Uterus (tissue), 3 donors: ENCODE measurements at regions not wholly inside any gene's neighbourhood (a gene's known extent, or its start where the extent isn't known, plus 50 kb on each side); places are given as distances from the start of the nearest gene placed in this dataset.
A peak's percentile ranks its signal among the peaks of the same experiment; 100 is the strongest.

ENCODE experiments used
- DNase-seq, 2 donors: peaks; one replicate each; pipeline ENCODE4 v3.0.0-alpha.2; 2019 to 2020
- H3K27ac ChIP-seq, 2 donors: fragments of 200-600 bp; sonication (generic); 1 replicate in 1 of 2; 2 replicates in 1 of 2; pipeline ENCODE4 v1.5.1; 2016 to 2018
- H3K27me3 ChIP-seq, 2 donors: fragments of 200-600 bp; sonication (generic); one replicate each; pipeline ENCODE4 v1.5.1; 2018 to 2019; ENCODE audit warnings: control low read depth in 1 of 2
- H3K36me3 ChIP-seq, 2 donors: fragments of 200-600 bp; sonication (generic); one replicate each; pipeline ENCODE4 v1.5.1; 2019; ENCODE audit warnings: control low read depth in 1 of 2
- H3K4me1 ChIP-seq, 2 donors: fragments of 200-600 bp; sonication (generic); one replicate each; pipeline ENCODE4 v1.5.1; 2018 to 2019; ENCODE audit warnings: control low read depth in 1 of 2
- H3K4me3 ChIP-seq, 2 donors: fragments of 200-600 bp; sonication (generic); 1 replicate in 1 of 2; 2 replicates in 1 of 2; pipeline ENCODE4 v1.5.1; 2018 to 2019; ENCODE audit warnings: mild to moderate bottlenecking in 1 of 2
- H3K9me3 ChIP-seq, 2 donors: fragments of 200-600 bp; sonication (generic); one replicate each; pipeline ENCODE4 v1.5.1; 2019; ENCODE audit warnings: control low read depth in 1 of 2
- POLR2A ChIP-seq, 2 donors: fragments of 450-650 bp; IDR thresholded peaks; one replicate each; pipeline ENCODE4 v1.6.1; 2016; ENCODE audit warnings: antibody characterized with exemption in 2 of 2, mild to moderate bottlenecking in 1 of 2, moderate library complexity in 1 of 2
- intact Hi-C: fragments of 100-400 bp; cut with DNase I; formaldehyde crosslinking; loops from one replicate; pipeline ENCODE4 v1.15.1; 2023; ENCODE audit warnings: low total_unique reads
- TF ChIP-seq, protein P1 (sequence below), 4 experiments: fragments of 200-600 bp in 2 of 4; fragments of 450-650 bp in 2 of 4; sonication (generic) in 2 of 4; IDR thresholded peaks; one replicate each; pipeline ENCODE4 v1.5.1; 2016 to 2019; ENCODE audit warnings: antibody characterized with exemption in 4 of 4, mild to moderate bottlenecking in 2 of 4, moderate library complexity in 1 of 4
- donor health status: DM: yes; HTN: yes; CAD: no.

DNA sequence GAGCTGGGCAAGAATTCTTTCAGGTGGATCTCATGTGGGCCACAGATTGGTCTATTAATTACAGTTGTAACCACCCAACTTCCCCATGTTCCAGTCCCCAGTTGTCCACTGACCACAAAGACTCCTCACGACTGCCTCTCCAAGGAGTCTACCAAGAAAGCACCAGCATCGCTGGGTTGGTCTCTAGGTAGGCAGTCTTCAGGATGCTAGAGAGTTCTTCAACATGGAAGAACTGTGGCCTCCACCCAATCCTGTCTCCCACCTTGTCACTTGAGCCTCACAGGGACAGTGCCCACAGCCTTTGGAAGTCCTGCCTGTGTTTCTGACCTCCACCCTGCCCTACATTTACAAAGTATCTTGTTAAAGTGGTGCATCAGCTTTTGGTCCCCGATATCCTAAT, 184.7 kb upstream of the FN1 start:
- intact Hi-C loops = no loop called here
- Histone ChIP-seq H3K4me1 (no peaks in the 10 kb centered on the region), H3K9me3 (no peaks in the 10 kb centered on the region), H3K36me3 (no peaks in the 10 kb centered on the region), H3K27me3 (no peaks in the 10 kb centered on the region), H3K4me3 (no peak overlapping the region), H3K27ac (no peak overlapping the region)
- no peak for TF ChIP-seq POLR2A (IDR thresholded peaks at IDR 0.05)
- TF ChIP-seq, protein P1, sequence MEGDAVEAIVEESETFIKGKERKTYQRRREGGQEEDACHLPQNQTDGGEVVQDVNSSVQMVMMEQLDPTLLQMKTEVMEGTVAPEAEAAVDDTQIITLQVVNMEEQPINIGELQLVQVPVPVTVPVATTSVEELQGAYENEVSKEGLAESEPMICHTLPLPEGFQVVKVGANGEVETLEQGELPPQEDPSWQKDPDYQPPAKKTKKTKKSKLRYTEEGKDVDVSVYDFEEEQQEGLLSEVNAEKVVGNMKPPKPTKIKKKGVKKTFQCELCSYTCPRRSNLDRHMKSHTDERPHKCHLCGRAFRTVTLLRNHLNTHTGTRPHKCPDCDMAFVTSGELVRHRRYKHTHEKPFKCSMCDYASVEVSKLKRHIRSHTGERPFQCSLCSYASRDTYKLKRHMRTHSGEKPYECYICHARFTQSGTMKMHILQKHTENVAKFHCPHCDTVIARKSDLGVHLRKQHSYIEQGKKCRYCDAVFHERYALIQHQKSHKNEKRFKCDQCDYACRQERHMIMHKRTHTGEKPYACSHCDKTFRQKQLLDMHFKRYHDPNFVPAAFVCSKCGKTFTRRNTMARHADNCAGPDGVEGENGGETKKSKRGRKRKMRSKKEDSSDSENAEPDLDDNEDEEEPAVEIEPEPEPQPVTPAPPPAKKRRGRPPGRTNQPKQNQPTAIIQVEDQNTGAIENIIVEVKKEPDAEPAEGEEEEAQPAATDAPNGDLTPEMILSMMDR (IDR thresholded peaks at IDR 0.05) = no peak
- DNase-seq = no peak

DNA sequence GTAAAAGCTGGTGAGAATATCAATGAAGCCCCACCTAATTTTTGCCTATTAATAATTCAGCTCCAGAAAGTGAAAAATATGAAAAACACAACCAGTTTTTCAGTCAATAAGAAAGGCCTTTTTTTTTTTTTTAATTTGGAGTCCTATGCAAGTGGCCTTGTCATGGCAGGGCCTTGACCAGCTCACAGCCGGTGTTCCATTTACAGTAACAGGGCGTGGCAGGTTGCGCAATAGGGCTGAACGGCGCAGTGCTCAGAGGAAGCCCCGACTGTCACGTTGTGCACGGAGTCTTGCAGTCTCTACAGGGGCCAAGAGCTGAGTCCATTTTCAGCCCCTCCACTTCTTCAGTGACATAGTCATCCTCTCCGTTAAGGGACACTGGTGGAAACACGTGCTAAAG, 184.1 kb upstream of the FN1 start:
- DNase-seq = no peak
- Histone ChIP-seq H3K27me3 (no peaks in the 10 kb centered on the region), H3K9me3 (no peaks in the 10 kb centered on the region), H3K27ac (no peak overlapping the region), H3K36me3 (no peaks in the 10 kb centered on the region), H3K4me3 (no peak overlapping the region), H3K4me1 (no peaks in the 10 kb centered on the region)
- intact Hi-C loops = no loop called here
- TF ChIP-seq, protein P1 (IDR thresholded peaks at IDR 0.05) = no peak
- TF ChIP-seq POLR2A (IDR thresholded peaks at IDR 0.05) = no peak

DNA sequence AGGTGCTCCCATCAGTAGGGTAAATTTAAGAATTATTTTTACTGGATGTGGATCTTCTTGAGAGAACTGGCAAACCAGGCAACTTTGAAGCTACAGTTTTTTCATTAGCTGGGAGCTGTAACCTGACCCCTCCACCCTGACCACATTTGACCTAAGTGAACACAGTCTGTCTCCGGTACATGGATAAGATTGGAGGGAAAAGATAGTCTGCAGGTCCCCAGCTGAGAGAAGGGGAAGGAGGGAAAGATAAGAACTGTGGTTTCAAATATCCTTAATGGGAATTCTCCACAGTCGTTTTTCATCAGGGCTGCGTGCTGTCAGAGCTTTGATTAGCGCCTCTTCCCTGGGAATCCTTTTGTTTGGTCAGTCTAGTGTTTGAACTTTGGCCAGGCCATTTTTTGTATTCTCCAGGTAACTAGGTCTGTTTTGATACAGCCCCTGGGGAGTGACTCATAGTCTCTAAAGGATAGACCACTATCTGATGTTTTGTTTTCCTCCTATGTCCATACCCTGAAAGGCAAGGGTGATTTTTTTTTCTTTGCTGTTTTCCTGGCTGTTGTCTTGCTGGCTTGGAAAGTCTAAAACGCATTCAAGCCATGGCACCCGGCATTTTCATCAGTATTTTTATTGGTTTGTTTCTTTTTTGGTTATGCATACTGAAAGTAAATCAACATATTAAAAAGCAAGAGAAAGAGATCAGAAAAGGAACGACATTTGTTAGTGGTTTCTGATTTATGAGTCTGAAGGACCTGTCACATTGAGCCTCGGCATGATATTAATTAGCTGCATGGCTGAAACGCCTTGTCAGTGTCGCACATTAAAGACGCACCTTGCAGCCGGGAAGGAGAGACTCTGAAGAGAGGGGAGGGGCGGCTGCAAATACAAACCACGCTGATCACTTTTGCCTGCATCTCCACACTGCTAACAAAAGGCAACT, 183.4 kb upstream of the FN1 start:
- H3K36me3 ChIP-seq = no peaks in the 10 kb centered on the region
- TF ChIP-seq, protein P1 (IDR thresholded peaks at IDR 0.05) = no peak
- TF ChIP-seq POLR2A (IDR thresholded peaks at IDR 0.05) = no peak
- peak overlapping the region in 1 of 2 donors; percentile 1 for H3K27ac ChIP-seq
- no peak for DNase-seq
- no peaks in the 10 kb centered on the region for H3K9me3 ChIP-seq
- H3K4me1 ChIP-seq = no peaks in the 10 kb centered on the region
- intact Hi-C loops = no loop called here
- peak overlapping the region in 1 of 2 donors; percentile 4 for H3K4me3 ChIP-seq
- no peaks in the 10 kb centered on the region for H3K27me3 ChIP-seq

DNA sequence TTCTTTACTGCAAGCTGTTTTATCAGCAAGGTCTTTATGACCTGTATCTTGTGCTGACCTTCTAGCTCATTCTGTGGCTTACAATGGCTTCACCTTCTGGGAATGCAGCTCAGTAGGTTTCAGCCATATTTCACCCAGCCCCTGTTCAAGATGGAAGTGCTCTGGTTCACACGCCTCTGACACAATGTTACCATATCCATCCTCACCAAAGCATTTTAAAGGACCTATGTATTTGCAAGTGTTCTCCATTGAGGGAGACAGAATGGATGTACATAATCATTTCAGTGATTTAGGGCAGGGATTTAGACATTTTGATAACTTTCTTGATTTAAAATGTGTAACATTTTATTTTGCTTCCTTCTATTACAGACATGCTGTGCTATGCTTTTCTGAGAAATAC, 182.3 kb upstream of the FN1 start:
- intact Hi-C loops = no loop called here
- Histone ChIP-seq H3K36me3 (no peaks in the 10 kb centered on the region), H3K4me1 (no peaks in the 10 kb centered on the region), H3K27ac (no peak overlapping the region), H3K4me3 (no peak overlapping the region), H3K9me3 (no peaks in the 10 kb centered on the region), H3K27me3 (no peaks in the 10 kb centered on the region)
- TF ChIP-seq, protein P1 (IDR thresholded peaks at IDR 0.05) = no peak
- no peak for TF ChIP-seq POLR2A (IDR thresholded peaks at IDR 0.05)
- DNase-seq = no peak

DNA sequence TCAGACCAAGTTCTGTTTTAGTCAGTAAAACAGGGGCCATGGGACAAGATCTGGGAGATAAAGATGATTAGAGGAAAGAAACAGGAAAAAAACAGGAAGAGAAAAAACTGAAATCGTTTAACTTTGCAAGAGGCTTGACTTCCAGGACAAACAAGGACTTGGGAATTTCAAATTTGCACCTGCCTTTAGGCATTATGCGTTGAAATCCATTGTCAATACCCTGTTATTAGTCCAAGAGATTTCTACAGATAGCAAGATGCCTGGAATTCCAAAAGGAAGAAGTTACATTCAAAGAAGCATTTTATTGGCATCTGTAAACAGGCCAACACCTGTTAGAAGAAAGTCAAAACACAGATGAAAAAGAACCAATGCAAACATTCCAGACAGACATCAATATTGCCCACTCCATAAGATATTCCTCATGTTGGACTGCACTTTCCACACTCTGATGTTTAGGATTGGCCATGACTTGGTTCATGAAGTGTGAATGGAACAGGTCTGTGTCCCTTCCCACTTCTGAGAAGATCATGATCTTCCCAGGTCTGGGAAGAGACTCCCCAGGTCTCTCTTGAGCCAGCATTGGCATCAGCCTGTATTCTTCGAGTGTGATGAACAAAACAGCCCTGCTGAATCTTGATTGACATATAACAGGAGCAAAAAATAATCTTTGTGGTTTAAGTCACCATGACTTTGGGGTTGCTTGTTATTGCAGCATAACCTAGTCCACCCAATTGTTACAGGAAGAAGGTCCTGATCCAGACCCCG, 181.4 kb upstream of the FN1 start:
- Histone ChIP-seq H3K27ac (no peak overlapping the region), H3K4me3 (no peak overlapping the region), H3K36me3 (no peaks in the 10 kb centered on the region), H3K27me3 (no peaks in the 10 kb centered on the region), H3K4me1 (no peaks in the 10 kb centered on the region), H3K9me3 (no peaks in the 10 kb centered on the region)
- intact Hi-C loops = no loop called here
- no peak for DNase-seq
- TF ChIP-seq, protein P1 (IDR thresholded peaks at IDR 0.05) = no peak
- TF ChIP-seq POLR2A (IDR thresholded peaks at IDR 0.05) = no peak
